B cell (primary cell): ENCODE measurements at regions not wholly inside any gene's neighbourhood (a gene's known extent, or its start where the extent isn't known, plus 50 kb on each side); places are given as distances from the start of the nearest gene placed in this dataset.

Source experiments
- ATAC-seq: fragments of 200-7000 bp; cut with Tn5 transposase; one replicate; pipeline ENCODE4 v1.10.0; 2021; ENCODE audit warnings: low read depth, mild to moderate bottlenecking, moderate number of reproducible peaks, moderate library complexity
- CTCF ChIA-PET: fragments of 350-600 bp; sonication (Branson Sonifier 250); formaldehyde crosslinking; loops from one replicate; lab custom pipeline; 2021; ENCODE audit warnings: antibody characterized with exemption, inconsistent platforms; lab: Charles Lee
- POLR2A ChIA-PET: fragments of 350-600 bp; sonication (Branson Sonifier 250); formaldehyde crosslinking; loops from one replicate; lab custom pipeline; 2021; ENCODE audit warnings: antibody characterized with exemption; lab: Charles Lee
- DNase-seq: peaks from one replicate; pipeline ENCODE4 v3.0.0; 2013
- H2AFZ ChIP-seq: 2 replicates; pipeline ENCODE4 v1.6.1; 2012; ENCODE audit warnings: mild to moderate bottlenecking, low read depth, low read length; ENCODE audit not compliant: insufficient read depth, poor library complexity, severe bottlenecking
- H3K27ac ChIP-seq, 2 donors: 1 replicate in 1 of 2; 2 replicates in 1 of 2; pipeline ENCODE4 v1.5.1; 2012 to 2013; ENCODE audit warnings: low read length in 2 of 2, mild to moderate bottlenecking in 2 of 2, moderate library complexity in 1 of 2
- H3K27me3 ChIP-seq, 4 experiments: fragments of 200-600 bp in 1 of 4; sonication (generic) in 1 of 4; replicated peaks in 1 of 4; 1 replicate in 2 of 4; 2 replicates in 2 of 4; pipeline versions ENCODE4 v1.6.1 to v1.7.0; 2013 to 2016; ENCODE audit warnings: low read length in 3 of 4, mild to moderate bottlenecking in 2 of 4, mixed read lengths in 1 of 4, moderate library complexity in 1 of 4; ENCODE audit not compliant: insufficient read depth in 4 of 4, control insufficient read depth in 3 of 4; ENCODE audit errors: control extremely low read depth in 1 of 4
- H3K36me3 ChIP-seq, 2 experiments: replicated peaks in 1 of 2; 1 replicate in 1 of 2; 2 replicates in 1 of 2; pipeline versions ENCODE4 v1.6.1 to v1.7.1; 2013; ENCODE audit warnings: low read length in 1 of 2; ENCODE audit not compliant: insufficient read depth in 2 of 2, control insufficient read depth in 1 of 2; ENCODE audit errors: control extremely low read depth in 1 of 2, extremely low read depth in 1 of 2
- H3K4me1 ChIP-seq, 2 donors: fragments of 200-600 bp in 1 of 2; sonication (generic) in 1 of 2; 1 replicate in 1 of 2; 2 replicates in 1 of 2; pipeline versions ENCODE4 v1.5.1 to v1.6.1; 2013 to 2017; ENCODE audit warnings: low read length in 2 of 2; ENCODE audit not compliant: control insufficient read depth in 2 of 2, insufficient read depth in 2 of 2
- H3K4me2 ChIP-seq: replicated peaks from 2 replicates; pipeline ENCODE3; 2012; ENCODE audit warnings: mild to moderate bottlenecking, low read depth, low read length; ENCODE audit not compliant: poor library complexity, severe bottlenecking
- H3K4me3 ChIP-seq, 5 experiments: fragments of 200-600 bp in 1 of 5; sonication (generic) in 1 of 5; 1 replicate in 3 of 5; 2 replicates in 2 of 5; pipeline versions ENCODE4 v1.5.1 to v1.7.0; 2011 to 2016; ENCODE audit warnings: low read length in 4 of 5, mild to moderate bottlenecking in 4 of 5, low read depth in 2 of 5, control low read depth in 1 of 5, moderate library complexity in 1 of 5; ENCODE audit not compliant: insufficient read depth in 1 of 5; ENCODE audit errors: control extremely low read depth in 1 of 5, extremely low read depth in 1 of 5
- H3K79me2 ChIP-seq: fragments of 200-600 bp; sonication (generic); one replicate; pipeline ENCODE4 v1.6.0; 2016; ENCODE audit warnings: low read length; ENCODE audit not compliant: control insufficient read depth, insufficient read depth
- H3K9ac ChIP-seq: fragments of 200-600 bp; sonication (generic); 2 replicates; pipeline ENCODE4 v1.6.1; 2017; ENCODE audit warnings: mild to moderate bottlenecking, low read length, moderate library complexity
- H3K9me3 ChIP-seq, 3 donors: one replicate each; pipeline versions ENCODE4 v1.6.1 to v1.7.1; 2013; ENCODE audit warnings: low read length in 2 of 3; ENCODE audit not compliant: control insufficient read depth in 2 of 3, insufficient read depth in 1 of 3; ENCODE audit errors: control extremely low read depth in 1 of 3
- H4K20me1 ChIP-seq: 2 replicates; pipeline ENCODE4 v1.6.0; 2012; ENCODE audit warnings: mild to moderate bottlenecking, low read length; ENCODE audit not compliant: insufficient read depth, control insufficient read depth, poor library complexity, severe bottlenecking
- H3K27ac Mint-ChIP-seq: one replicate; pipeline ENCODE4 v1.8.0; 2021; ENCODE audit warnings: mixed read lengths
- H3K27me3 Mint-ChIP-seq: one replicate; pipeline ENCODE4 v1.8.0; 2021; ENCODE audit warnings: mixed read lengths
- H3K4me1 Mint-ChIP-seq: one replicate; pipeline ENCODE4 v1.8.0; 2021; ENCODE audit warnings: mixed read lengths
- H3K4me3 Mint-ChIP-seq: one replicate; pipeline ENCODE4 v1.8.0; 2021; ENCODE audit warnings: mixed read lengths
- H3K9me3 Mint-ChIP-seq: one replicate; pipeline ENCODE4 v1.8.0; 2022; ENCODE audit warnings: mixed read lengths; ENCODE audit not compliant: insufficient read depth
- CTCF ChIP-seq: fragments of 200-600 bp; IDR thresholded peaks from one replicate; pipeline ENCODE4 v1.8.0; 2022; ENCODE audit warnings: antibody characterized with exemption, mild to moderate bottlenecking
- EZH2 ChIP-seq: IDR thresholded peaks from 2 replicates; pipeline ENCODE4 v1.6.1; 2012; ENCODE audit warnings: borderline replicate concordance, low read depth, mild to moderate bottlenecking, moderate library complexity, low read length; ENCODE audit not compliant: insufficient read depth, poor library complexity, severe bottlenecking
- WGBS: methylation state at CpG from one replicate; pipeline ENCODE4 v1.1.5; 2013; ENCODE audit warnings: missing lambda C conversion rate; ENCODE audit not compliant: insufficient coverage; 5-methylcytosine and 5-hydroxymethylcytosine counted together
- intact Hi-C: fragments of 100-400 bp; cut with micrococcal nuclease; formaldehyde crosslinking; loops from one replicate; pipeline ENCODE4 v1.10.0; 2022

- Mint-ChIP-seq H3K4me1 (no peaks in the 10 kb centered on the region), H3K4me3 (no peak overlapping the region), H3K9me3 (peaks cover 2% of the 10 kb centered on the region), H3K27ac (no peak overlapping the region), H3K27me3 (no peaks in the 10 kb centered on the region)
- H3K4me1 ChIP-seq, result no peaks in the 10 kb centered on the region
- no peak overlapping the region for H3K4me3 ChIP-seq
- intact Hi-C loops, result no loop called here
- no peak overlapping the region for H3K27ac ChIP-seq
- H3K36me3 ChIP-seq, result no peaks in the 10 kb centered on the region
- no peak overlapping the region for H2AFZ ChIP-seq
- 100% methylated on average over 1 of the region's 2 CpGs for WGBS
- H3K4me2 ChIP-seq, result no peak overlapping the region
- DNase-seq (no peak), ATAC-seq (no peak)
- POLR2A ChIA-PET, result no interaction called here
- CTCF ChIA-PET, result no interaction called here
- H3K79me2 ChIP-seq, result no peaks in the 10 kb centered on the region
- no peaks in the 10 kb centered on the region for H3K27me3 ChIP-seq
- no peak overlapping the region for H3K9ac ChIP-seq
- H3K9me3 ChIP-seq, result no peaks in the 10 kb centered on the region
- no peaks in the 10 kb centered on the region for H4K20me1 ChIP-seq
- TF ChIP-seq CTCF, result no peak
- TF ChIP-seq EZH2, result no peak
Observed at GRCh38 chr18:38575648-38576047, 1010.0 kb upstream of the CELF4 start.

GRCh38 chr18:38575023-38575422, 1009.4 kb upstream of the CELF4 start:
- Histone ChIP-seq H3K79me2 (no peaks in the 10 kb centered on the region), H3K36me3 (no peaks in the 10 kb centered on the region), H4K20me1 (no peaks in the 10 kb centered on the region), H3K27me3 (no peaks in the 10 kb centered on the region), H3K4me2 (no peak overlapping the region), H3K4me1 (no peaks in the 10 kb centered on the region), H2AFZ (no peak overlapping the region), H3K9ac (no peak overlapping the region), H3K4me3 (no peak overlapping the region), H3K9me3 (no peaks in the 10 kb centered on the region), H3K27ac (no peak overlapping the region)
- Mint-ChIP-seq H3K9me3 (peaks cover 2% of the 10 kb centered on the region), H3K27ac (no peak overlapping the region), H3K27me3 (no peaks in the 10 kb centered on the region), H3K4me1 (no peaks in the 10 kb centered on the region), H3K4me3 (no peak overlapping the region)
- ChIA-PET CTCF (no interaction called here), POLR2A (no interaction called here)
- ATAC-seq (no peak), DNase-seq (no peak)
- WGBS, result 100% methylated on average over 3 of the region's 6 CpGs
- intact Hi-C loops, result no loop called here
- TF ChIP-seq CTCF, result no peak
- TF ChIP-seq EZH2, result no peak
